ENCODE measurements at regions not wholly inside any gene's neighbourhood (a gene's known extent, or its start where the extent isn't known, plus 50 kb on each side); places are given as distances from the start of the nearest gene placed in this dataset.
"Not testable (repeated sequence)": the region's sequence is repeated elsewhere in the genome, so short reads cannot be mapped to it uniquely, and the experiment has no call there.

DNA sequence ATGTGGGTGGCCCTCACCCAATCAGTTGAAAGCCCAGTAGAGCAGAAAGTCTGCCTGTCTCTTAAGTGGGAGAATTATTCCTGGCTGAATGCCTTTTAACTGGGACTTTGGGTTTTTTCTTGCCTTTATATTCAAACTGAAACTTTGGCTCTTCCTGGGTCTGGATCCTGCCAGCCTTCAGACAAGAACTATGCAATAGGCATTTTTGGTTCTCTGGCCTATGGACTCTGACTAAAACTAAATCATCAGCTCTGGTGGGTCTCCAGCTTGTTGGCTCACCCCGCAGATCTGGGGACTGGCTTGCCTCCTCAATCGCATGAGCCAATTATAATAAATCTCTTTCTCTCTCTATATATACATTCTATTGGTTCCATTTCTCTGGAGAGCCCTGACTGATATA lies 173.0 kb upstream of the IGF1 start:
- DNase-seq: no peak

DNA sequence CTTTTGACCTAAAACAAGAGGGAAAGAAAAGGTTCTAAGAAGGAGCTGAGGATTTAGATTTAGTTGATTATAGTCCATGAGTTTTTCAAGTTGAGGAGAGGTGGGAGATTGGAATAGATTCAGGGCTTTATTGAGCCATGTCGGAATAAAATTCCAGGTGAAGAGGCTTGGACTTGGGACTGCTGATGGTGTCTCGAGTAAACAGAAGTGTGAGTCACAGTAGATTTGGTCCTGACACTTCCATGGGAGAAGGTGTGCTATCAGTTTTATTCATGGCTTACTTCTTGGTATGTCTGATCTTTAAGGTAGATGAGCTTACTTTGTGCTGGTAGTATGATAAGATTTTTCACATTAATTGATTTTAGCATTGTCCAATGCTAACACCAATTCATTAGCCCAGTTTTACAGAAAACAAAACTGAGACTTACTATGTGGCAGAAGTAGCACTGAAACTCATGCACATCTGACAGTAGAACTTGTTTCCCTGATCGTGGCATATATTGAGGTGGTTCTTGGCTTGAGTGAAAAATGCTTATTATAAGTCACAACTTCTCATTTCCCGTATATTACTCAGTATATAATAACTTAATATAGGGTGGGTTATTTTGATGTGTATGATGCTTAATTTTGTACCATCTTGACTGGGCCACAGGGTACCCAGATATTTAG lies 172.4 kb upstream of the IGF1 start:
- no peak for DNase-seq

DNA sequence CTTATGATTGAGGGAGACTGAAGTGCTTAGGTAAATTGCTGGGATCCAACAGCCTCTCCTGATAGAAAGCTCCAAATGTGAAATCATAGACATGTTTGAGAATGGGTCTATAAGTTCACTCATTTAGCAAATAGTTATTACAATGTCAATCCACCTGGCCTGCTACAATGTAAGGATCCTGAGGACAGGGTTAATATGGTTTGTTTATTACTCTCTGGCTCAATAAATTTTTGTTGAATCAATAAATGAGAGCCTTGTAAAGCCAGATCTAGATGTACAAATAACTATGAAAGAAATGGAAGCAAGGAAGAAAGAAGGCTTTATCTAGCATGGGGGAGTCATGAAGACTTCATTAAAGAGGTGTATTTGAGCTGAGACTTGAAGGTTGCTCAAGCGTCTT lies 165.6 kb upstream of the IGF1 start:
- no peak for DNase-seq

DNA sequence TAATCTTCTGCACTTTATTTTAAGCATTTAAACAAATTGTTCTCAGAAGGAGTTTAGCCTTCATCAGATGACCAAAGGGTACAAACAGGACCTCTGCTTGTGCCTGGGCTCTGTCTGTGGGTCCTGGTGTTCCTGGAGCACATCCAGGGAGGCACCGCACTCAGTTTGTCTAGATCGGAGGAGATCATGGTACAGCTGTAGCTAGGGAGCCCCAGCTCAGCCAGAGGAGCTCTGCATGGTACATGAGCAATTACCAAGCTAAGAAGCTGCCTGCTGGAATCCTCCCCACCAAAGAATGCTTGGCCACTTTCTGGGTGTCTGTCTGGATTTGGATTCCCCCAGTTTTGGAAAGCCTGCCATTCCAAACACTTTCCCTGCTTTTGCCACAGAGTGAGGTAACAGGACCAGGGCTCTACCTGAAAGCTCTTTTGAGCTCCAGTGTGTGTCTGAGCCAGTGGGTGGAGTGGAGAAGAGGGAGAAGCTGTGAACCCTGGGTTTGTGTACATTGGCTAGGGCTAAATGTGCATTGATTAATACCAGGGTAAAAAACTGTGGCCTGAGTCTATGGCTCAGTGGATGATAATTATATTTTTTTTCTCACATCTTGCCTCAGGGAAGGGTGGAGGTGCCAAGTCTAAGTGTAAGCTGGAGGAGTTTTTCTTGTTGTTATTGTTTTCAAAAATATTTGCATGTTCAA lies 163.7 kb upstream of the IGF1 start:
- no peak for DNase-seq

DNA sequence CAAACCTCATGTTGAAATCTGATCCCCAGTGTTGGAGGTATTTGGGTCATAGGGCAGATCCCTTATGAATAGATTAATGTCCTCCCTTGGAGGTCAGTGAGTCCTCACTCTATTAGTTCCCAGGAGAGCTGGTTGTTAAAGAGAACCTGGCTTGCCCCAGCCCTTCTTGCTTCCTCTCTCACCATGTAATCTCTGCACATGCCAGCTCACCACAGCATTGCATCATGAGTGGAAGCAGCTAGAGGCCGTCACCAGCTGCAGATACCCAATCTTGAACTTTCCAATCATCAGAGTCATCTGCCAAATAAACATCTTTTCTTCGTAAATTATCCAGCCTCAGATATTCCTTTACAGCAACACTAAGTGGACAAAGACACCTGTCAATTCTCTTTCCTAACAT lies 161.8 kb upstream of the IGF1 start:
- no peak for DNase-seq

DNA sequence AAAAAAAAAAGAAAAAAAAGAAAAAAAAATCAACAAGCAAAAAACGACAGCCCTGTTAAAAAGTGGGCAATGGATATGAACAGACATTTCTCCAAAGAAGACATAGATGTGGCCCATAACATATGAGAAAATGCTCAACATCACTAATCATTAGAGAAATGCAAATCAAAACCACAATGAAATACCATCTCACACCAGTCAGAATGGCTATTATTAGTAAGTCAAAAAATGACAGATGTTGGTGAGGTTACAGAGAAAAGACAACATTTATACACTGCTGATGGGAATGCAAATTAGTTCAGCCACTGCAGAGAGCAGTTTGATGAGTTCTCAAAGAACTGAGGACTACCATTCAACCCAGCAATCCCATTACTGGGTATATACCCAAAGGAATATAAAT lies 160.3 kb upstream of the IGF1 start:
- DNase-seq: not testable (repeated sequence)

DNA sequence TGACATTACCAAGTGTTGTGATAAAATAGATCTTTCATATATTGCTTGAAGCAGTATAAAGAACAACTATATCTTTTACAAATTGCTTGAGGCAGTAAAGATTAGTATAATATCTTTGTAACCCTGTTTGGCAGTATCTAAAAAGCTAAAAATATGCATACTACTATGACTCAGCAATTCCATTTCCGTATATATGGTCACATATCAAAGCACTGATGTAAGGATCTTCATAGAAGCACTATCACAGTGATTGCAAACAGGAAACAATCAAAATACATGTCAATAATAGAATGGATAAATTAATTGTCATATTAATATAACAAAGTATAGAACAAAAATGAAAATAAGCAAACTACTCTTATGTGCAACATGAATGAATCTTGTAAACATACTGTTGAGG lies 158.4 kb upstream of the IGF1 start:
- no peak for DNase-seq

DNA sequence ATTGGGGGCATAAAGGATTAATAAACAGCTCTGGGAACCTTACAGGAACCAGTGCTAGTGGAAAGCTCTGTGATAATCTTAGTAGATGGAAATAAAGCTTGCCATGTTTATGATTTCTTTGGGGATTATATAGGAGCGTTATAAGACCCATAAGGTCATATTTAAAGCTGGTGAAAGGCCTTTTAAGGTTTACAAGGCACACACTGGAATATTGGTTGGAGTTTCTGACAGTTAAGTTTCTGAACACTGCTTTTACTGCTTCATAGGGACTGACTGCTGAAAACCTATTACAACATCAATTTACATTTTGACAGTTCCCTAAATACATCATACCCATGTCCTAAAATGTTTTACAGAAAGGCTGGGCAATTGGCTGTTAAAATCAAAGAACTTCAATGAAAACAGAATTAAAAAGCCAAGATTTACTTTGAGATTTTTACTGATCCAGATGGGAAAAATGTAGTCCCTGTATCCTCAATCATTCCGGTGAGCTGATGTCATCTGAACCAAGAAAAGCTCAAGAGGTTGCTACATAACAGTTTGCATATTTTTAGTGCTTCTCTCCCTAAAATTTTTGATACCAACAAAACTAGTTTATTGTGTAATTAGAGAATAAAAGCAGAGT lies 153.7 kb upstream of the IGF1 start:
- DNase-seq: no peak

DNA sequence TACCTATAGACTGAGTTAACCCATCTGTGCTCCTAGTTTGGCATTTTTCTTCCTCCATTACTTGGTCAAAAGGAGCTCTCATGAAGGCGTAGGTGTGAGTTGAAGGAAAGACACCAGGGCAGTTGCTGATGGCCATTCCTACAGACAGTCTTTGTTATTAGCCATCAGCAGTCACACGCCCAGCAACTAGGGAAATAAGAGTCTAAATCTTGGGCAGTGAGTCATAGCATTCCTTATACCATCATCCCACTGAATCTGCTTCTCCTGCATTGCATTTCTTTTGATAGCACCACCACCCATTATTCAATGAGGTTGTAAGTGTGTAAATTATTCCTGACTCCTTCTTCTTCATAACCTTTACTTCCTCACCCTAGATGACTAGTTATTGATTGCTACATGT lies 150.9 kb upstream of the IGF1 start:
- no peak for DNase-seq

DNA sequence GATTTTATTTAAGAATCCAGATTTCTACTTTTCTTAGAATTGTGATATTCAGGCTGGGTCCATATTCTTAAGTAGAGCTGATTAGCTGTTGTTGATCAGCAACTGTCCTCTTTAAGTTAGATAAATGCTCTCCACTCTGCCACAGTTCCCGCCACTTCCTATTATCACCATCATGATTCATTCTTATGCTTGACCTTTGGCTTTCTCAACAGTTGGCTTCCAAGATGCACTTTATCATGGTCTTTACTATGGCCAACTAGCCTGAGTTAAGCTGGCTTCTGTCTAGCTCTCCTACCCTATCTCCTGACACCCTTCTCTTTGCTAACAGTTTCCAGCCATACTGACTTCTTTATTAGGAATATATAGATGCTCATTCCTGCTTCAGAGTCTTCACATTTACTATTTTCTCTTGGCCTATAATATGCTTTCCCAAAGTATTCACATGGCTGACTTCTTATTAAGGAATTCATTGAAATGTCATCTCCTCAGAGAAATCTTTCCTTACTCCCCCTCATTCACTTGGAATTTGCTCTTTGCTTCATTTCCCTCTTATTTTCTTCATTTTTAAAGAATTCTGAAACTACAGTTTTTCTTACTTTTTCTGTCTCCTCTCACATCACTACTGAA lies 149.0 kb upstream of the IGF1 start:
- DNase-seq: no peak

DNA sequence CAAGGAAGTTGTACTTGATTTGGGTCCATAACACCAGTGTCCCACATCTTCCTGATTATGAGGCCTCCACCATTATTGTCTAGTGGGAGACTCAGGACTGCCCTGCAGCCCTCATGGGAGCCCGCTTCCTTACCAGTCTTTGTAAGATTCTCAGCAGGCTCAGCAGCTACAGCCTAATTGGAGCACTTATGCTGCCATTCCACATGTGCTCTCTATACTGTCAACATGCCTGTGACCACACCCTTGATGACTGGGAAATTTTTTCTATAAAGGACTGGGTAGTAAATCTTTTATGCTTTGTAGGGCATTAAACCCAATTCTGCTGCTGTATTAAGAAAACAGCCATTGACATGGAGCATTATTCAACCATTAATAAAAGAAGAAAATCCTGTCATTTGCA lies 145.5 kb upstream of the IGF1 start:
- no peak for DNase-seq

DNA sequence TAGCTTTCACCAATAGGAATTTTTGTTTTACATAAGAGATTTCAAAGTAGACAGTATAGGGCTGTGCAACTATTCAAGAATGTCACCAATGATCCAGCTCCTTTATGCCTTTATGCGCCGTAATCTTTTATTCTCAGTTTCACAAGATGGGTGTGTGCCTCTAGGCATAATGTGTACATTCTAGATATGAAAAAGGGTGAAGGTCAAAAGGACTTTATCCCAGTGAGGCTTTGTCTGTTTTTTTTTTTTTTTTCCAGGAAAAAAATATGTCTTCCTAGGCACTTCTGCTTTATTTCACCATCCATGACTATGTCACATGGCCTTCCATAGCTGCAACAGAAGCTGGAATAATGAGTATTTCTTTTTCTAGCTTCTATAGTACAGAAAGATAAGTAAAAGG lies 142.3 kb upstream of the IGF1 start:
- no peak for DNase-seq

DNA sequence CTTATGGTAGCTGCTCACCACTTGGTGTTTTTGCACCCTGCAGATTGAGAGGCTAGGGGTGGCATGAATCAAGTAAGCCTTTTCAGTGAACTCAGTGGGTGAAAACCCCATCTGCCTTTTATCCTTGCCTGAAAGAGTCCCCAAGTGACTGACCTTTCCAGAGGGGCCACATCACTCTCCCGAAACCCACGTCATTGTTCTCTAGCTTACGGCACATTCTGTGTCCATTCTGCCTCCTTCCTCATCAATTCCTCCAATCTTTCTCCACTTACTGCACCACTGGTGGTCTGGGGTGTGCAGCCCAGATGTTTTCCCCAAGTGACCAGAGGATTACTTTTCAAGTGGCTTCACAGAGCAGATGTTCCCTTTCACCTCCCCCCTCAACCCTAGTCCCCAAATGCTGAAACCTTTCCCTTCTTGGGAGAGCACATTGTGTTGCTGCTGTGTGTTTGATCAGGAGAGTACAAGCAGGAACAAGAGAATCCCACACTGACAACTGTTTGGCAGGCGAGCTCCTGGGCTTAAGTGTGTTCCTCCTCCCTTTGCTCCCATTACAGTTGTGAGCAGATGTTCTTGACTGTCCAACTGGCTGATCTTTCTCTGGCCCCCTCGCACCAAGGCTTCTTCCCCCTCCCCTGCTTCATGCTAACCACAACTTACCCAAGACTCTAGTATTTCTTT lies 138.0 kb upstream of the IGF1 start:
- DNase-seq: no peak

DNA sequence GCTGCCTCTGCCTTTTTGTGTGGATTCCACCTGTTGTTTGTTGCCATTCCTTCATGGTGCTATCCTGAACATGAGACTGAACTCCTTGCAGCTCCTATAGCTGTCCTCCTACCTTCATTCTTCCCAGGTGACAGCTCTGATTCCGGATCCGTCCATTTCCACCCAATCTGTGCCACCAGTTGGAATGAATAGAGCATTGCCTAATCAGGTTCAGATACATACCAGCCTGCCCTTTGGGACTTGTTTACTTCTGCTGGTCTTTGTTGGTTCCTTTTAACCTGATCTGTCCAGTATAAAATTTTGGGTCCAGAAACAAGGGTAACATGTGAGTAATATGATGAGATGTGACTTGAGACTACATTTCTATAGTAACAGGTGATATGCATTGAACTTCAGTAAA lies 136.3 kb upstream of the IGF1 start:
- no peak for DNase-seq

DNA sequence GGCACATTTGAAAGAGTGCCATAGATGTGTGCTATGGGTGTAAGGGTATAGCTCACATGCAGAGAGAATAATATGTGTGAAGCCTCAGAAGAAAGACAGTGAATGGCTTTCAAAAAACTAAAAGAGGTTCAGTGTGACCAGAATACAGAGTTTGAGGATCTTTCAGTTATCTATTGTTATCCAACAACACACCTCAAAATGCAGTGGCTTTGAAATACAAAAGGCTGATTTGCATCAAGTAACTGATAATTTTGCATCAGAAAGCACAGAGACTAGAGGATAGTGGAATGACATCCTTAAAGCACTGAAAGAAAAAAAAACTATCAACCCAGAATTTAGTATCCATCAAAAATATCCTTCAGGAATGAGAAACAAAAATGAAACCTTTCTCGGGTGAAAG lies 131.6 kb upstream of the IGF1 start:
- no peak for DNase-seq

DNA sequence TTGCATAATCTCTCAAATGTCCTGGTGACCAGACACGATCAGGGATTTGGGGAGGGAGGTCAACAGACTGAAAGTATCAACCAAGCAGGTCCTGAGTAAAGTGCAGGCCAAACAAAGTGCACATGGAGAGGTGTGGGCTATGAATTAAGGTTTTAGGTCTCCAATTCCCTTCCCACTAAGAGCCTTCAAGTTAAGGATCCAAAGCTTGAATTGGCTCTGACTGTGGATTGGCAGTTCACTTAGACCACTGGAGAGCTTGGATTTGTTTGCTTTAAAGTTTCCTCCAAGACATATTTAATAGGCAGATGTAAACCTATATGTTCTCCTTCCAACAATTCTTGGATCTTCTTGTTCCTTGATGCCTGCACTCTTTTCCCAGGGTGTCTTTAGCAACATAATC lies 129.6 kb upstream of the IGF1 start:
- no peak for DNase-seq

DNA sequence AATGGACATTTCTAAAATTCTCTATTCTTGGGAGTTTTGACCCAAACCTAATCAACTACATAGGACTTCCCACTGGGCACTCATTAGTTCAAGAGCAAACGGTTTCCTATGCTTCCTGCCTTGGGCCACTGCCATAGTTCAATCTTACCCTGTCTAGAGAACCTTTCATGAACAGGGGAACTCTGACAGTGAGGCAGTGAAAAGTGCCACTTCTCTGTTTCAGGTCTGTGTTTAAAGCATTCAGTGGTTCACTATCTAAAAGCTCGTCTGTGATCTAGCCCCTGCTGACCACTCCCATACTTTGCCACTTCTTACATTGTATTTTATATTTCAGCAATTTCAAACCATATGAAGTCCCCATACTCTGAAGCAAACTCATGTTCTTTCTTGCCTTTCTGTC lies 122.7 kb upstream of the IGF1 start:
- DNase-seq: no peak

DNA sequence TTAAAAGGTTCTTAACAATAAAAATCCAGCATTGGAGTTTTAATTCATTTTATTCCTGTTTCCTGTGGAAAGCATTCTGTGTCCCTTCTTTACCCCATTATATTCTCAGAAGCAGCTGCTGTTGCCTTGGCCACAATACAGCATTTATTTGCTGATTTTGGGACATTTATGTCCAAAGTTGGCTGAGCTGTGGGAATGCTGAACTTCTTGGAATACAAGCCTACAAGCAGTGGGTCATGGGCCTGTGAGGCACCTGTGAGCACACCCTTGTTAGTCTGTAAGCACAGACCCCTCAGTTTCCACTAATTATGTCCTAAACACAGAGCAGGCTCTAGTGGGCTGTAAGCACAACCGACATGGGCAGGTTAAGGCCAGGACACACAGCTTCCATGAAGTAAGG lies 122.2 kb upstream of the IGF1 start:
- DNase-seq: no peak

DNA sequence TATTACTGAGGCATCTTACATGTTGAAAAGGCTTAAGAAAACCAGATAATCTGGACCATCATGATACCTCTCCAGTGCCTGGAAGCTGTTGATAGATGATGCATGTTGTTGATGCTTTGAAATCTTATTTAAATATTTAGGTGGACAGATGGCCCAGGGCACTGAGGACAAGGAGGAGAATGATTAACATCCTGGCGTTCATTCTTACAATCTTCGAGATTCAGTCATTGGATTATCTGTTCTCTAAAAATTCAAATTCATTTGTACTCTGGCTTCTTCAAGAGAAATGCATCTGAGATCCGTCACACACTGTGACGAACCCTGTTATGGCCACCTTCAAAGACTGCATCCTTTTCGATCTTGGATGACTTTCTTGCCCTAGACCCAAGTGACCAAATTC lies 121.3 kb upstream of the IGF1 start:
- DNase-seq: no peak

DNA sequence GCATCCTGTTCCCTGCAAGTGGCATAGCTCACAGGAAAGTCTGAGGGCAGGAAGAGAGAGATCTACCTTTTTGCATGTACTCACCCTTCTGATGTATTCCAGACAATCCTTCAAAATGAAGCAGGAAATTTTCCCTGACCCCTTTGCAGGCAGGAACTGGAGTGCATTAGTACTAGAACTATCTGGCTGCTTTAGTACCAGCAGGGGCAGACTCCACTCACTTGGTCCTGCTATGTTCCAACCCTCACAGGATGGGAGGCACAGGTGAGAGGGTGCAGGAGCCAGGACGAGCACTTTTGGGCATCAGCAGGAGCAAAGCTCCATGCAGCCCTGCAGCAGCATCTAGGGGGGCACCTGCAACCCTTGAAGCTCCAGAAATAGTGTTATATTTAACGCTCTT lies 116.3 kb upstream of the IGF1 start:
- no peak for DNase-seq

DNA sequence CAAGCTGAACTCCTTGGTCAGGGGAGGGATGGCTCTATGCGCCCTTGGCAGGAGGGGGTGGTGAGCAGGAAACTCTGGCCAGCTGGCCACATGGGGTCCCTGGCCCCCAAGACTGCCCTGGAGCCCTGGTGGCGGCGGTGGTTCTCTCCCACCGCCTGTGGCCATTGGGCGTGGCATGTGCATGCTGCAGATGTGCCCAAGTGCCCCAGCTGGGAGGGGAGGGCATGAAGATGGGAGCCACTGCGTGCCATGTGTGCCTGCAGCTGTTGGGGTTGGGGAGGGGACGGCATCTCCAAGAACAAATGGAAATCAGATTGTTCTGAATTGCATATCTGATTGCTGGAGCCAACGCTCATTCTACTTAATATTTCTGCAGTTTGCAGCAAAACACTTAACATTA lies 115.7 kb upstream of the IGF1 start:
- no peak for DNase-seq

DNA sequence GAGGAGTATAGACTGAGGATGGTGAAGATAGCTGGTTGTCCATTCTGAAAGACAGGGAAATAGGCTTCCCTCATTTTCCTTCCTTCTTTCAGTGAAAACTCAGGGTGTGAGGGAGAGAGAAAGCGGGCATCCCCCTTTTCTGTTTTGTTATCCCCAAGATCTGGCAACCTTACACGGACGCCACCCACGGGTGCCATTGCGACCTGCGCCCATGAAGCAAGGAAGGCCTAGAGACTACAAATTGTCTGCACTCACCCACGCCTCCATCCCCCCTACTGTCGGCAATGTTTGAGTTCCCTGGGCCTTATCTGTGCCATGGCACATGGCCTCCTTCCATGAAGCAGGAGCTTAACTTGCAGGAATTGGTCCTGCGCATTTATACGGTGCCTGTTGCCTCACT lies 115.0 kb upstream of the IGF1 start:
- no peak for DNase-seq

DNA sequence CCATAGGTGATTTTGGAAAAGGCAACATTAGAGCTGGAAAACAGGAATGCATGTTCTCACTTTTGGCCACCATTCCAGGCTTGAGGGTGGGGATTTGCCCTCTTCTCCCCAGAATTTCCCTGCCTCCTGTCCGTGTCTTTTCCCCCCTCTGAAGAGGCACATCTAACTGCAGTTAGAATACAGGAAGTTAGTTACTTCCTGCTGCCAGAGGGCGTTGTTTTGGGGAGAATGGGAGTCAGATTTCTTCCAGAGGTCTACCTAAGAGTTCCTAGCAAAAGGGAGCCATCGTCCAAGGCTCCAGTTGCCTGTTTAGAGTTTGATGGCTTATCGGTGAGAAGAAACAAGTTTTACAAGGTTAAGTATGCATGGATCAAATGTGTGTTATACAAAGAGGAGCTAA lies 112.8 kb upstream of the IGF1 start:
- no peak for DNase-seq

DNA sequence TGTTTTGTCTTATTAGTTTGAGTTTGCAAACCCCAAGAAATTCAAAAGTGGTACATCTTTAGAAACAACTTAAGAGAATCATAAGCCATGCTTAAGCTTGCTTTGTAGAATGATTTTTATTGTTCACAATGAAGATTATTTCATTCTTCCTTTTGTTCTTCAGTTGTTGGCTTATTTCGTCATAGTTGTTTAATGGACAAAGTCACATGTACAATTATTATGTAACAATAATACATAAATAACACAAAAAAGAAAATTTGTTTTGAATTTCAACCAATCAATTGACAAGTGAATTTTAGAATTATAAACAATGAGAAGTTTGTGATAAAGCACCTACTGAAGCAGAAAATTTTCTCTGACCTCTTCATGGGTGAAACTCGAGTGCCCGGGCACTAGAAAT lies 111.8 kb upstream of the IGF1 start:
- no peak for DNase-seq
